ENCODE measurements at regions not wholly inside any gene's neighbourhood (a gene's known extent, or its start where the extent isn't known, plus 50 kb on each side); places are given as distances from the start of the nearest gene placed in this dataset.

- H3K27ac ChIP-seq (ENCODE audit: low read depth, low read length, poor library complexity, severe bottlenecking): no peak overlapping the region
- TF ChIP-seq EZH2 (IDR thresholded peaks at IDR 0.05; ENCODE audit: borderline replicate concordance, low read depth, low read length, poor library complexity, severe bottlenecking) (no peak), CTCF (conservative IDR thresholded peaks at IDR 0.05; ENCODE audit: low read depth, low read length) (no peak)
- no peaks in the 10 kb centered on the region for H3K36me3 ChIP-seq (ENCODE audit: insufficient read depth, low read length, poor library complexity, severe bottlenecking)
- H3K27me3 ChIP-seq (replicated peaks; ENCODE audit: insufficient read depth, low read depth, low read length, poor library complexity): no peaks in the 10 kb centered on the region
- H3K4me3 ChIP-seq (ENCODE audit: low read depth, low read length, poor library complexity, severe bottlenecking): no peak overlapping the region
- H3K9me3 ChIP-seq (ENCODE audit: low read depth, low read length, poor library complexity, severe bottlenecking): no peaks in the 10 kb centered on the region
- no TSS peak for BruUV-seq (replicated peaks)
- intact Hi-C loops (cut with micrococcal nuclease; ENCODE audit: unreplicated experiment): no loop called here
- ChIA-PET CTCF (interaction anchor here (0.6 kb wide), 1 partner anchor 56 kb away, joined by 4 read pairs; no protein-coding TSS in a partner anchor), POLR2A (ENCODE audit: low non-redundant PET) (no interaction called here)
- DNase-seq (ENCODE audit: low spot score): no peak
- H3K4me1 ChIP-seq (ENCODE audit: insufficient read depth, low read length, poor library complexity, severe bottlenecking): peaks cover 57% of the 10 kb centered on the region
Measured at GRCh38 chr7:91343996-91344629, 79.9 kb downstream of the FZD1 start.

GRCh38 chr7:91344911-91345310, 80.7 kb downstream of the FZD1 start:
- Histone ChIP-seq H3K27me3 (replicated peaks; ENCODE audit: insufficient read depth, low read depth, low read length, poor library complexity) (no peaks in the 10 kb centered on the region), H3K4me3 (ENCODE audit: low read depth, low read length, poor library complexity, severe bottlenecking) (no peak overlapping the region), H3K27ac (ENCODE audit: low read depth, low read length, poor library complexity, severe bottlenecking) (no peak overlapping the region), H3K36me3 (ENCODE audit: insufficient read depth, low read length, poor library complexity, severe bottlenecking) (no peaks in the 10 kb centered on the region), H3K9me3 (ENCODE audit: low read depth, low read length, poor library complexity, severe bottlenecking) (no peaks in the 10 kb centered on the region), H3K4me1 (ENCODE audit: insufficient read depth, low read length, poor library complexity, severe bottlenecking) (peaks cover 57% of the 10 kb centered on the region)
- ChIA-PET CTCF (no interaction called here), POLR2A (ENCODE audit: low non-redundant PET) (no interaction called here)
- no TSS peak for BruUV-seq (replicated peaks)
- DNase-seq (ENCODE audit: low spot score): no peak
- TF ChIP-seq CTCF (conservative IDR thresholded peaks at IDR 0.05; ENCODE audit: low read depth, low read length) (no peak), EZH2 (IDR thresholded peaks at IDR 0.05; ENCODE audit: borderline replicate concordance, low read depth, low read length, poor library complexity, severe bottlenecking) (no peak)
- intact Hi-C loops (cut with micrococcal nuclease; ENCODE audit: unreplicated experiment): loop anchor here (5.0 kb wide), 1 partner anchor 437 kb away; no protein-coding TSS in a partner anchor

GRCh38 chr7:91345449-91345848, 81.2 kb downstream of the FZD1 start:
- H3K4me3 ChIP-seq (ENCODE audit: low read depth, low read length, poor library complexity, severe bottlenecking): no peak overlapping the region
- no peaks in the 10 kb centered on the region for H3K9me3 ChIP-seq (ENCODE audit: low read depth, low read length, poor library complexity, severe bottlenecking)
- TF ChIP-seq EZH2 (IDR thresholded peaks at IDR 0.05; ENCODE audit: borderline replicate concordance, low read depth, low read length, poor library complexity, severe bottlenecking): no peak
- no peak for TF ChIP-seq CTCF (conservative IDR thresholded peaks at IDR 0.05; ENCODE audit: low read depth, low read length)
- H3K4me1 ChIP-seq (ENCODE audit: insufficient read depth, low read length, poor library complexity, severe bottlenecking): peaks cover 57% of the 10 kb centered on the region
- no TSS peak for BruUV-seq (replicated peaks)
- no peak overlapping the region for H3K27ac ChIP-seq (ENCODE audit: low read depth, low read length, poor library complexity, severe bottlenecking)
- no peaks in the 10 kb centered on the region for H3K36me3 ChIP-seq (ENCODE audit: insufficient read depth, low read length, poor library complexity, severe bottlenecking)
- DNase-seq (ENCODE audit: low spot score): no peak
- ChIA-PET POLR2A (ENCODE audit: low non-redundant PET) (no interaction called here), CTCF (no interaction called here)
- no peaks in the 10 kb centered on the region for H3K27me3 ChIP-seq (replicated peaks; ENCODE audit: insufficient read depth, low read depth, low read length, poor library complexity)
- intact Hi-C loops (cut with micrococcal nuclease; ENCODE audit: unreplicated experiment): loop anchor here (5.0 kb wide), 1 partner anchor 437 kb away; no protein-coding TSS in a partner anchor

Measured in A673 (cell line).